ENCODE measurements at regions not wholly inside any gene's neighbourhood (a gene's known extent, or its start where the extent isn't known, plus 50 kb on each side); places are given as distances from the start of the nearest gene placed in this dataset.

- Histone ChIP-seq H3K9me3 (ENCODE audit: control insufficient read depth, insufficient read depth, low read length) (no peaks in the 10 kb centered on the region), H3K4me3 (ENCODE audit: low read depth, low read length) (no peak overlapping the region), H3K27ac (ENCODE audit: low read depth, low read length) (no peak overlapping the region), H3K27me3 (ENCODE audit: control insufficient read depth, insufficient read depth, low read length) (peaks cover 6% of the 10 kb centered on the region)
- no peak for TF ChIP-seq CTCF (IDR thresholded peaks at IDR 0.05; ENCODE audit: low read depth, low read length)
- ChIA-PET CTCF (no interaction called here), POLR2A (no interaction called here)
- DNase-seq (ENCODE audit: low read depth, low spot score), result no peak
These were observed 270.9 kb upstream of the NSMCE3 start for GRCh38 chr15:29540479-29540878.

GRCh38 chr15:29539736-29540135, 270.1 kb upstream of the NSMCE3 start:
- Histone ChIP-seq H3K4me3 (ENCODE audit: low read depth, low read length) (no peak overlapping the region), H3K27me3 (ENCODE audit: control insufficient read depth, insufficient read depth, low read length) (peaks cover 6% of the 10 kb centered on the region), H3K9me3 (ENCODE audit: control insufficient read depth, insufficient read depth, low read length) (no peaks in the 10 kb centered on the region), H3K27ac (ENCODE audit: low read depth, low read length) (no peak overlapping the region)
- TF ChIP-seq CTCF (IDR thresholded peaks at IDR 0.05; ENCODE audit: low read depth, low read length), result no peak
- DNase-seq (ENCODE audit: low read depth, low spot score), result no peak
- POLR2A ChIA-PET, result no interaction called here
- CTCF ChIA-PET, result no interaction called here

DNA sequence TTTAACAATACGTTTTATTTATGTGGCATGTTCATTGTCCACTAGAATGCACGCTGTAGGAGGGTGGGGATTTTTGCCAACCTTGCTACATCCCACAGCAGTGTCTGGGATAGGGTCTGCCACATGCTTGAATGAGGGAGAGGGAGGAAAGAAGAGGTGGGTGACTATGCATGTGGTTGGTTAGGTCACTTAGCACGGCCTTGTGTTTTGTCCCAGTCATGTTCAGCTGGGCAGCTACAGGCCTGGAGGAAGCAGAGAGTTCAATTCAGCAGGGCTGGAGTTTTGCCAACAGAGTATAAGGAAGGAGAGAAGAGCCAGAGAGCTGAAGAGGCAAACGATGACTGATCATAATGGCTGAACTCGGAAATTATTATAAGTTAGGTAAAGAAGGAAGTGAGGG, 268.4 kb upstream of the NSMCE3 start:
- no peaks in the 10 kb centered on the region for H3K9me3 ChIP-seq (ENCODE audit: control insufficient read depth, insufficient read depth, low read length)
- H3K27me3 ChIP-seq (ENCODE audit: control insufficient read depth, insufficient read depth, low read length), result peaks cover 4% of the 10 kb centered on the region
- no peak overlapping the region for H3K4me3 ChIP-seq (ENCODE audit: low read depth, low read length)
- no peak for DNase-seq (ENCODE audit: low read depth, low spot score)
- no peak for TF ChIP-seq CTCF (IDR thresholded peaks at IDR 0.05; ENCODE audit: low read depth, low read length)
- POLR2A ChIA-PET, result no interaction called here
- CTCF ChIA-PET, result no interaction called here
- H3K27ac ChIP-seq (ENCODE audit: low read depth, low read length), result no peak overlapping the region

DNA sequence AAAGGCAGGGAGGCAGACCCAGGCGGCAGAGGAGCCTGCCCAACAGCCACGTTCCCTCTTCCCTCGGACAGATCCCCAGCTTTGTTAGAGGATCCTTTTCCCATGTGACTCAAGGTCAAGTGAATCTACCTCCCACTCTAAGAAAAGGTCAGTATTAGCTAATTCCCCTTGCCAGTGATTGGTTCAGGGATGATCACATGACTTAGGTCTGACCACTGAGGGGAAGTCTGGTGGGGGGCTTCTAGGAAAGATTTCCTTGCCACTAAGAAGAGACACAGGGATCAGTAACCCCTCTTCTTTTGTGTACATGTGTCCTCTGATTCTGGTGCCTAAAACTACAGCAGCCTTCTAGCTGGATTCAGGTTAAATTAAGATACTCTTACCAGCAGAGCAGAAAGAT, 266.3 kb upstream of the NSMCE3 start:
- no peak for DNase-seq (ENCODE audit: low read depth, low spot score)
- Histone ChIP-seq H3K27ac (ENCODE audit: low read depth, low read length) (no peak overlapping the region), H3K4me3 (ENCODE audit: low read depth, low read length) (no peak overlapping the region), H3K27me3 (ENCODE audit: control insufficient read depth, insufficient read depth, low read length) (peaks cover 4% of the 10 kb centered on the region), H3K9me3 (ENCODE audit: control insufficient read depth, insufficient read depth, low read length) (no peaks in the 10 kb centered on the region)
- ChIA-PET POLR2A (no interaction called here), CTCF (no interaction called here)
- no peak for TF ChIP-seq CTCF (IDR thresholded peaks at IDR 0.05; ENCODE audit: low read depth, low read length)

DNA sequence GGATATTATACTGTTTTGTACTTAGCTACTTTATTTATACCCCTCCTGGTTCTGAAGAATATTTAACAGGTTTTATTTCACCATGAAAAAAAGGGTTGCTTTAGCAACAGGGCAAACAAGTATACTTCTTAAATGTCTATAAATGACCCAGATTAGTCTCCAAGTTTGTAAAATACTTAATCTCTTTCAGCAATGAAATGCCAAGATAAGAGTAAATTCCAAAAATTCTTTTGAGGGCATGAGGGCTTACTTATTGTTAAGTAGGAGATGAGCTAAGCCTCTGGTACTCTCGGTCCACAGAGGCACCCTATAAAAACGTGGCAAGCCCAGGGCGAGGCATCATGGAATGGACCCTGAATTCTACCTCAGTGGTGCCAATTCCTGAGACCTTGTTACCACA, 264.8 kb upstream of the NSMCE3 start:
- no peak for DNase-seq (ENCODE audit: low read depth, low spot score)
- H3K27me3 ChIP-seq (ENCODE audit: control insufficient read depth, insufficient read depth, low read length), result peaks cover 2% of the 10 kb centered on the region
- CTCF ChIA-PET, result no interaction called here
- H3K4me3 ChIP-seq (ENCODE audit: low read depth, low read length), result no peak overlapping the region
- TF ChIP-seq CTCF (IDR thresholded peaks at IDR 0.05; ENCODE audit: low read depth, low read length), result no peak
- H3K27ac ChIP-seq (ENCODE audit: low read depth, low read length), result no peak overlapping the region
- H3K9me3 ChIP-seq (ENCODE audit: control insufficient read depth, insufficient read depth, low read length), result no peaks in the 10 kb centered on the region
- POLR2A ChIA-PET, result no interaction called here
